ENCODE measurements at regions not wholly inside any gene's neighbourhood (a gene's known extent, or its start where the extent isn't known, plus 50 kb on each side); places are given as distances from the start of the nearest gene placed in this dataset.

- no peaks in the 10 kb centered on the region for H3K4me1 Mint-ChIP-seq (ENCODE audit: low read depth, unreplicated experiment)
- H3K27me3 Mint-ChIP-seq (ENCODE audit: unreplicated experiment): no peaks in the 10 kb centered on the region
- no peak for TF ChIP-seq CTCF (IDR thresholded peaks at IDR 0.05; ENCODE audit: unreplicated experiment)
- intact Hi-C loops (cut with micrococcal nuclease; ENCODE audit: unreplicated experiment): no loop called here
- DNase-seq: no peak
- no TSS peak for BruUV-seq (replicated peaks)
- H3K27ac Mint-ChIP-seq (ENCODE audit: unreplicated experiment): no peak overlapping the region
- CTCF ChIA-PET: no interaction called here
- no peaks in the 10 kb centered on the region for H3K36me3 Mint-ChIP-seq (ENCODE audit: insufficient read depth, unreplicated experiment)
- H3K4me3 Mint-ChIP-seq (ENCODE audit: low read depth, unreplicated experiment): no peak overlapping the region
- H3K9me3 Mint-ChIP-seq (ENCODE audit: low read depth, unreplicated experiment): no peaks in the 10 kb centered on the region
Observed at GRCh38 chr20:11429168-11429567, 488.5 kb upstream of the BTBD3 start.

GRCh38 chr20:11429889-11430519 lies 487.7 kb upstream of the BTBD3 start:
- intact Hi-C loops (cut with micrococcal nuclease; ENCODE audit: unreplicated experiment): no loop called here
- H3K27ac Mint-ChIP-seq (ENCODE audit: unreplicated experiment): no peak overlapping the region
- CTCF ChIA-PET: no interaction called here
- DNase-seq: no peak
- H3K4me3 Mint-ChIP-seq (ENCODE audit: low read depth, unreplicated experiment): no peak overlapping the region
- no peaks in the 10 kb centered on the region for H3K9me3 Mint-ChIP-seq (ENCODE audit: low read depth, unreplicated experiment)
- no peaks in the 10 kb centered on the region for H3K27me3 Mint-ChIP-seq (ENCODE audit: unreplicated experiment)
- H3K4me1 Mint-ChIP-seq (ENCODE audit: low read depth, unreplicated experiment): no peaks in the 10 kb centered on the region
- no peak for TF ChIP-seq CTCF (IDR thresholded peaks at IDR 0.05; ENCODE audit: unreplicated experiment)
- BruUV-seq (replicated peaks): no TSS peak
- H3K36me3 Mint-ChIP-seq (ENCODE audit: insufficient read depth, unreplicated experiment): no peaks in the 10 kb centered on the region

- H3K4me3 Mint-ChIP-seq (ENCODE audit: low read depth, unreplicated experiment): no peak overlapping the region
- no peaks in the 10 kb centered on the region for H3K9me3 Mint-ChIP-seq (ENCODE audit: low read depth, unreplicated experiment)
- no peaks in the 10 kb centered on the region for H3K27me3 Mint-ChIP-seq (ENCODE audit: unreplicated experiment)
- no peaks in the 10 kb centered on the region for H3K36me3 Mint-ChIP-seq (ENCODE audit: insufficient read depth, unreplicated experiment)
- no peak for DNase-seq
- BruUV-seq (replicated peaks): no TSS peak
- no peaks in the 10 kb centered on the region for H3K4me1 Mint-ChIP-seq (ENCODE audit: low read depth, unreplicated experiment)
- intact Hi-C loops (cut with micrococcal nuclease; ENCODE audit: unreplicated experiment): no loop called here
- CTCF ChIA-PET: no interaction called here
- TF ChIP-seq CTCF (IDR thresholded peaks at IDR 0.05; ENCODE audit: unreplicated experiment): no peak
- no peak overlapping the region for H3K27ac Mint-ChIP-seq (ENCODE audit: unreplicated experiment)
Observed at GRCh38 chr20:11430652-11431051, 487.0 kb upstream of the BTBD3 start.

- H3K27me3 Mint-ChIP-seq (ENCODE audit: unreplicated experiment): no peaks in the 10 kb centered on the region
- no peaks in the 10 kb centered on the region for H3K36me3 Mint-ChIP-seq (ENCODE audit: insufficient read depth, unreplicated experiment)
- no peak for DNase-seq
- H3K4me3 Mint-ChIP-seq (ENCODE audit: low read depth, unreplicated experiment): no peak overlapping the region
- BruUV-seq (replicated peaks): no TSS peak
- H3K27ac Mint-ChIP-seq (ENCODE audit: unreplicated experiment): no peak overlapping the region
- H3K4me1 Mint-ChIP-seq (ENCODE audit: low read depth, unreplicated experiment): no peaks in the 10 kb centered on the region
- CTCF ChIA-PET: no interaction called here
- no peak for TF ChIP-seq CTCF (IDR thresholded peaks at IDR 0.05; ENCODE audit: unreplicated experiment)
- intact Hi-C loops (cut with micrococcal nuclease; ENCODE audit: unreplicated experiment): no loop called here
- peaks cover 4% of the 10 kb centered on the region for H3K9me3 Mint-ChIP-seq (ENCODE audit: low read depth, unreplicated experiment)
Observed at GRCh38 chr20:11431621-11432020, 486.1 kb upstream of the BTBD3 start.

All from Calu3 (cell line).